A172 (cell line): ENCODE measurements at regions not wholly inside any gene's neighbourhood (a gene's known extent, or its start where the extent isn't known, plus 50 kb on each side); places are given as distances from the start of the nearest gene placed in this dataset.

Experiments used
- DNase-seq: peaks from one replicate; pipeline ENCODE4 v3.0.0-alpha.2; 2015; ENCODE audit warnings: low spot score

DNA sequence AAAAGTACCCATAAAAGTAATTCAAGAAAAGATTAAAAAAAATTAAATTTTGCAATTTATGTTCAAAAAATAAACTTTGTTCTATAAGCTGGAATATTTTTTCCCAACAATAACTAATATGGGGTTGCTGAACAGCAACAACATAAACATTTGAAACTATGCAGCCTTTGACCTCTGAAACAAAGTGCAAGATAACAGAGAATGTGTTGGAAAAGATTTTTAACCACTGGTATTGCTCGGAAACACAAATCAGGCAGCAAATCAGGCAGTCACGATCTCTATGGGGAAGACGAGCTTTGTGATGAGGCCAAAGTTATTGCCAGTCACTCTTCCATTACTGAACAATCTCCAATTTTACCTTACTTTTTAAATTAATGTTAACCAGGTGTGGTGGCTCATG, 332.1 kb downstream of the PABPC4L start:
- DNase-seq = no peak

DNA sequence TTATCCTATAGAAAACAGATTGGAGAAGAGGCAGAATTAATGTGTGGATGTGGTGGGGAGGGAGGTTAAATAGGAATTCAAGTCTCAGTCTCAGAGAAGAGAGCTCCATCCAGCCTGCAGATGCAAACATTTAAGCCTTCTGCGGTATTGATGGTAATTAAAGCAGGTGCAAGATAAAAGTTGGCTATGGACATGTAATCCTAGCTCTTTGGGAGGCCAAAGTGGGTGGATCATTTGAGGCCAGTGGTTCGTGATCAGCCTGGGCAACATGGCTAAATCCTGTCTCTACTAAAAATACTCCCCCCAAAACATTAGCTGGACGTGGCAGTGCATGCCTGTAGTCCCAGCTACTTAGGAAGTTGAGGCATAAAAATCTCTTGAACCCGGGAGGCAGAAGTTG, 332.7 kb downstream of the PABPC4L start:
- DNase-seq = no peak

DNA sequence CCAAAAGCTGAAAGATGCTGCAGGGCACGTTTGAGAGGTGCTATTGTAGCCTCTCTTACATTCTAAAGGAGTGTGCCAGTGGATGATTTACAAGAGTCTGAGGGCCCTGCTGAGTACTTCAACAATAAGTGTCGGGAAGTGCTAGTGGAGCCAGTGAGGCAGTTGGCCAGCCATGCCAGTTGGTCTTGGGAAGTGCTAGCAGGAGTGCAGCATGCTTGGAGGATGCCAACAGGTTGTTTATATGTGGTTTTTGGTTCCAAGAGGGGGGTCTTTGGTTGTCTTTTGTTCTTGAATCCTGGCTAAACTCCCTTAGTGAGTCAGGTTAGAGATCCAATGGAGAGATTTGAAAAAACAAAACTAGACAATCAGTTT, 335.3 kb downstream of the PABPC4L start:
- DNase-seq = peak; percentile 72

DNA sequence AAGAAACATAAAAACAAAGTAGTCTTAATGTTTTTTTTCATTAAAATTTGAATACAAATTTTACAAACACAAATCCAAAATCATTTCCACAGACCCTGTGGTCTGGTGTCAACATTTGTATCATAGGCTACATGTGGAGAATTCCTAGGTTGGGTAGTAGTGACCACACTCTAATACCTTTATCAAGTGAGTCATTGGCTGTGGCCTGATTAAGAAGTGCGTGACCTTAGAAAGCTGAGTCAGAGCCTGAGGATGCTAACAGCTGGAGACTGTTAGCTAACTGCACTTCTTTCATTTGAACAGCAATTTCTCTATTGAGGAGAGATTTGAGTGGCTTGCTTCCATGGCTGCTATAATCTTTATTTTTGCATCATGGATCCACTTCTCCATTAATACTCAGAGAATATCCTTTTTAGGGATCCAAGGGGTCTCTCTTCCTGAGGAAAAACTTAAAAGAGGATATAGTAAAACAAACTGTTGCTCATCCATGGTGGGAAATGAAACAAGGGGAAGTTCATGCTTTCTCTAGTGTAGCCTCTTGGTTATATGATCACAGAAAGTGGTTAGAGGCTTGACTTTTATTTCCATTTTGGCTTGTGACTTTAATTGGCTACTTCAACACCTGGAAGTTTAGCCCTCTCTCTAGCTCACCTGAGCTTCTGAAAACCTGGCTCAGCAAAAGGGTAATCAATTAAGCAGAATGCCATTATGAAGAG, 335.8 kb downstream of the PABPC4L start:
- DNase-seq = peak; percentile 97

DNA sequence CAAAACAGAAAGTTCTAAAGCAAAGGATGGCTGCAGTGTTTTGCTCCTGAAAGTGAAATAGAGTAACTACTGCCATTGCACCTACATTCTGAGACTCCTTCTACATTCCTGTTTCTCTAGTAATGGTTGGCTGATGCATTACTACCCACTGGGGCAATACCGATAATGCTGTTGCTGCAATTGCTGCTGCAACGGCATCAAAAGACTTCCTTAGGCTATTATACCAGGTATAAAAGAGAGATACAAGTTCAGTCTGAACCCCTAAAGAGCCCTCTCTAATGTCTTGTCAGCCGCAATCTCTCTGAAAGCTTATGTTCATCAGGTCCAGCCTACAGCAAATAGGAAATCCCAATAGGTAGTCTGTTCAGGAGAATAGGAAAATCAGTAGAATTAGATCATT, 338.4 kb downstream of the PABPC4L start:
- DNase-seq = no peak

DNA sequence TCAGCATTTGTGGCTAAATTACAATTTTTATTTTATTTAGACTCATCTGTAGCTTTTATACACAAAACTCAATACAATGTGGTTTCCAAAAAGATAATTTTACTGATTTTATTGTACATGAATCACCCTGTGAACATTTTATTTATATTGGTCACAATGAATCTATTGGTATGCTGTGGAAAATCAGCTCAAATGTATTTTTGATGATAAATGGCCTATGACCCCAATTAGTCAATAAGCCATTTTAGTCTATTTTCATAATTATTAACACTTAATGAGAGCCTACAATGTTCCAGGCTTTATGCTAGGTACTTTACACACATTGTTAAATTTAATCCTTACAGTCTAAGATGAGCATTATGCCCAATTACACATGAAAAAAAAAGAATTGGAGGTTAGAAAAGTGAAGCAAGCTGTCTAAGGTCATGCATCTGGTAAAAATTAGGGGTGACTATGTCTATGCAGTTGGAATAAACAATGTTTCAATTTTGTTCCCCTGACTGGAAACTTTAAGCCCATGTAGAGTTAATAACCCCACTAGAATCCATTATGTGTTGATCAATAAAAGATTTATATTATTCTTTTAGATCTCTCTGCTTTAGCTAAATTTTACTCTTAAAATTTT, 344.7 kb downstream of the PABPC4L start:
- no peak for DNase-seq

DNA sequence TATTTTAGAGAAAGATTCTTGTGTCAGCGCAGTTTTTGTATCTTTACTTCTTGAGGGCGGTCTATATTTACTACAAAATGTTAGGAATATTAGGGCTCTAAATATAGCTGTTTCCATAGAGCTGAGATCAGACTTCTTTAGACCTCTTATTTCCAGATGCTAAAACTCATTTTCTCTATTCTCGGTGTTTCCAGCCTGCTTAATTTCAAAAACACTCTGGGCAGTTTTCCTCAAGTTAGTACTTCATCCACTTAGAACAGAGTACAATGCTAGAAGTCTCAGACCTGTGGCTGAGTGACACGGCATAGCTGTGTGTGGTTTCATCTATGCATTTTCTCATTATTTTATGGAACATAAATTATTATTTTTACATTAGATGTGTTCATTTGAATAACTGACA, 346.6 kb downstream of the PABPC4L start:
- DNase-seq = no peak

DNA sequence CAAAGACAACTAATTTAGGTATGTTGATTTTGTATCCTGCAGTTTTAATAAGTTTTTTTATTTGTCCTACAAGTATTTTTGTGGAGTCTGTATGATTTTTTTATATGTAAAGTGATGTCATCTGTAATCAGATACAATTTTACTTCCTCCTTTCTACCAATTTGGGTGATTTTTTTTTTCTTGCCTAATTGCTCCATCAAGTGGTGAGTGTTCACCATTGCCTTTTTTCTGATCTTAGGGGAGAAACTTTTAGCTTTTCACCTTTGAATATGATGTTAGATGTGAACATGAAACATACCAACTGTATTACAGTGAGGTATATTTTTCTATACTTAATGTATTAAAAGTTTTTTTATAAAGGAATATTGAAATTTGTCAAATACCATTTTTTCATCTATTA, 362.3 kb downstream of the PABPC4L start:
- DNase-seq = no peak

DNA sequence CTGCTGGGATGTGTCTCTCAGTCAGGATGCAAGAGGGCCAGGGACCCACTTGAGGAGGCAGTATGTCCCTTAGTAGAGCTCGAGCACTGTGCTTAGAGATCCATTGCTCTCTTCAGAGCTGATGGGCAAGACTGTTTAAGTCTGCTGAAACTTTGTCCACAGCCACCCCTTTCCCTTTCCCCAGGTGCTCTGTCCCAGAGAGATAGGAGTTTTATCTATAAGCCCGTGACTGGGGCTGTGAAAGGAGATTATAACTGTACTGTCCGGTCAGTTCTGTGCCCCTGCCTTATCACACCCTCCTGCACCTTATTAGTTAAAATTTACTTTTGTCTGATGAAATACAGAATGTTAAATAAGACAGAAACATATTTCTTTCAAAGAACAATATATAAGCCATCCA, 378.4 kb downstream of the PABPC4L start:
- DNase-seq = no peak

DNA sequence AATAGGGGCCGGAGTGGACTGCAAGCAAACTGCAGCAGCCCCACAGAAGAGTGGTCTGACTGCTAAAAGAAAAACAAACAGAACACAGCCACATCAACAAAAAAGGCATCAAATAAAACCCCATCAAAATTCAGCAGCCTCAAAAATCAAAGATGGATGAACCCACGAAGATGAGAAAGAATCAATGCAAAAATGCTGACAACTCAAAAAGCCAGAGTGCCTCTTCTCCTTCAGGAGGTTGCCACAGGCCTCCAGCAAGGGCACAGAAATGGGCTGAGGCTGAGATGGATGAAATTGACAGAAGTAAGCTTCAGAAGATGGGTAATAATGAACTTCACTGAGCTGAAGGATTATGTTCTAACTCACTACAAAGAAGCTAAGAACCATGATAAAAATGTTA, 388.6 kb downstream of the PABPC4L start:
- no peak for DNase-seq

DNA sequence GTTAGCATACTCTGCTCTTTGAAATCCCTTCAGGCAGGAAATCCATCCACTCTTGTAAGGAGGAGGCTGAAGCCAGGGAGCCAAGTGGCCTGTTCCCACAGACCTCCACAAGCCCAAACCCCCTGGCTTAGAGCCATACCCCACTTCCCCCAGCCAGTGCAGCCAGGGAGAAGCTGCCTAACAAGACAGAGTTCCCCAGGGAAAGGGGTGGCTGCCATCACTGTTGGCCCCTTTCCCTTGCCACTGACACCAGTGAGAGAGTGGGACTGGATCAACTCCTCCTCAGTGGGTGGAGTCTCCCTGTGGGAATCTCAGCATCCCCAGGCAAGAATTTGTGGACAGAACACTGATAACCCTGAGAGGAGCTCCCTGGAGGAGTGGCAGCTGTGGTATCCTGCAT, 389.4 kb downstream of the PABPC4L start:
- no peak for DNase-seq

DNA sequence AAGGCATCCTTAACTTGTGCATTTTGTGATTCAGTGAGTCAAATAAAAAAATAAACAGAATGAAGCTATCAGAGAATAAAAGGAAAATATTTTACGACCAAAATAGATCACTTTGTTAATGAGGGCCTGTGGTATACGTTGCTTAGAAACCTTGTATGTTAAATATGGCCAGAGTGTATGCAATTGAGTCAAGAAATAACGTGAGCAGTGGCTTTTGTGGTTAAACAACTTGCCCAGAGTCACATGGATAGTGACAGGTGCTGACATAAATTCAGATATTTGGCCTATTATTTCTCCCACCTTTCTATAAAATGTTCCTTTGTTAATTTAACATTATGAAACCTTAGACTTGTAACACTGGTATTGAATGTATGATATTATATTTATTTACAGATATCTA, 393.4 kb downstream of the PABPC4L start:
- no peak for DNase-seq

DNA sequence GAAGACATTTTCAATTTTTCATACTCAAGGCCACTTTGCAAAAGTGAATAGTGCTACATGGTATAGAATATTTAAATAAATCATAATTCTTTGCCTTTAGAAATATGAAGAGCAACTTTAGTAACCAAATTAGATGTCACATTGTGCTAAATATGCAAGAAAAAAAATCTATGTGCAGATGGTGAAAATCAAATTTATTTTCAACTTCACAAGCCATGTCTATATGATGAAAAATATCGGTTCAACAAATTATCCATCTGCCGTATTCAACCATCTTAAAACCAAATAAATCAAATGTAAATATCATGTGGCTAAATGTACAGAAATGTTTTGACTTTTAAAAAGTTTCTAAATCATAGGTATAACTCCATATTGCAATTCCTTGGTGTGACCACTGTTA, 398.2 kb downstream of the PABPC4L start:
- DNase-seq = no peak

DNA sequence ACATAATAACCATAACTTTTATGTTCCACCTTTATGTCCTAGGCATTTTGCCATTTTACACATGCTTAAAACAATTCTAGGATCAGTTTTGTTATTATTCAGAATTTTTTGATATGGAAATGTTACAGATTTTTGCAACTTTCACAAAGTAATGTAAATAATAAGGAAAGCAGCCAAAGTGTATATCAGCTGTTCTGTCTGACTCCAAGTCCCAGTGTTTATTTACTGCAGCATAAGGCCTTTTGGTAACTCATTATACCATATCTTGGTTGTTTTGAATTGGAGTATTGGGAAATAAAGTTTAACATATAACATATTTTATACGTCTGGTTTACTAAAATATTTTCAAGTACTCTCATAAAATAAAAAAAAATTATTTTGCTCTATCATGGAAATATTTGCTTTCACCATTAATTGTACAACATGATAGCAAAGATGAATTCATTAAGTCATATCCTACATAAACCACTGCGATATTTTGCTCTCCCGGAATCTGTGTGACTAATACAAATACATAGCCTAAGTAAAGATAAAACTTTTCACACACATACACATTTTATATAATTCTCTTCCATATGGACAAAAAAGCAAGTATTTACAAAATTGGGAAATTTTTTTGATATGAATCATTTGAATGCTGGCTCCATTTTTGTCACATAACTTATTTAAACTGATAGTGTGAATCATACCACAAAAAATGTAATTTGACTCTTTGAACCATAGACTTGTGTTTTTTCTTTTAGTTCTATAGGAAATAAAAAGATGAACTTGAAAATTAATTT, 399.0 kb downstream of the PABPC4L start:
- peak; percentile 28 for DNase-seq

DNA sequence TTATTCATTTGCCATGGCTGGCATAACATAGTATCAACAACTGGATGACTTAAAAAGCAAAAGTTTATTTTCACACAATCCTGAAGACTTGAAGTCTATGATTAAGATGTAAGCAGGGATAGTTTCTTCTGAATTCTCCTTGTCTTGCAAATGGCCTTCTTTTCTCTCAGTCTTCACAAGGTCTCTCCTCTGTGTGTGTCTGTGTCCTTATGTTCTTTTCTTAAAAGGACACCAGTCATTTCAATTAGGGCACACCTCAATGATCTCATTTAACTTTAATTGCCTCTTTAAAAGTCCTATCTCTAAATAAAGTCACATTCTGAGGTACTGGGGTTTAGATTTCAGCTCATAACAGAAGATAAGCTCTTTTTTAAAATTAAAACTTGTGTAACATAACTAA, 399.7 kb downstream of the PABPC4L start:
- DNase-seq = no peak

DNA sequence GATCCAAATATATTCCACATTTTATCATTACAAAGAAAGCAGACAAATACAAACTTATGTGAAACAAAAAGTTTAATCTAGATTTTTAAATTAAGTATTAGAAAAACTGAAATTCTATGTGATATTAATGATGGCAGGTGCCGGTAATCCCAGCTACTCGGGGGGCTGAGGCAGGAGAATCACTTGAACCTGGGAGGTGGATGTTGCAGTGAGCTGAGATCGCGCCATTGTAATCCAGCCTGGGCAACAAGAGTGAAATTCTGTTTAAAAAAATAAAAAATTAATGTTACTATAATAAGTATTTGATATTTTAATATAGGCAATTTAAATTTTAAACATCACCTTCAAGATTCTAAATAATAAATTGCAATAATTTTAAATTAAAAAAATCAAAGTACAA, 400.6 kb downstream of the PABPC4L start:
- DNase-seq = no peak

DNA sequence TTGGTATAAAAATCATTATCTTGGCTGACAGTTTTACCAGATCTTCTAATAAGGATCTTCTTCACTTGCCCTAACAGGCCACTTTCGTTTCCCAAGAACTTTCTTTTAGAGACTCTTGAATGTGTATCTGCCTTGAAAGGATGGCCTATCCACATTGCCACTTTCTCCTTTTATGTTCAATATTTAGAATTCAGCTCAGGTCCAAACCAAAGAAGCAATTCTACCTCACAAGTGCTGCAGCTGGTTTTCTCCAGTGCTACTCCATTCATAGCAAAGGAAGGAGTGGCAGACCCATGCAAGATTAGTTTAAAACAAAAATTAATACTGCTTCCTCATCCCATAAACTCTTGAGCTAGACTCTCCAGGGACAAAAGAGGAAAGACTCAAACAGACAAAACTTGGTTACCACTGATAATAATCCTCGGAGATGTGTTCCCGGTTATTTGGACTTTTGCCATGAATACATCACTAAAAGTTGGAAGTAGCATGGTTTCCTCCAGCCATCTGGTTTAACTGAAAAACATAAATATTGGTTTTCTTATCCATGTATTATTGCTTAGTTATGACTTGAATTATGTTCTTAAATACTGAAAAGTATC, 401.8 kb downstream of the PABPC4L start:
- no peak for DNase-seq

DNA sequence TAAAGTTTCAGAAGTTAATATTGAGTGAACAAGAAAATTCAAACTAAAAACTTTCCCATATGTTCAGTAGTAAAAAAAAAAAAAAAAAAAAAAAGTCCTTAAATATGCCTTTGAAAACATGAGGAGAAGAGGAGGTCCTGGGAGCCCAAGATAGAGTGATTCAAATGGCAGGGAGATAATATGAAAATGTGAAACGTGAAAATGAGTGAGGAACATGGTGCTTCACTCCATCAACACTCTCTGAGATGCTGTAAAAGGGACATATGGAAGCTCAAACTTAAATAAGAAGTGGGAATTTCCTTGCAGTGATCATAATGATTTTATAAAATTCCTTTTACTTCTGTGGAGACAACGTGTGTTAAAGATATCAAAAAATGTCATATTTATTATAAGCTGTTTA, 423.9 kb downstream of the PABPC4L start:
- DNase-seq = no peak

DNA sequence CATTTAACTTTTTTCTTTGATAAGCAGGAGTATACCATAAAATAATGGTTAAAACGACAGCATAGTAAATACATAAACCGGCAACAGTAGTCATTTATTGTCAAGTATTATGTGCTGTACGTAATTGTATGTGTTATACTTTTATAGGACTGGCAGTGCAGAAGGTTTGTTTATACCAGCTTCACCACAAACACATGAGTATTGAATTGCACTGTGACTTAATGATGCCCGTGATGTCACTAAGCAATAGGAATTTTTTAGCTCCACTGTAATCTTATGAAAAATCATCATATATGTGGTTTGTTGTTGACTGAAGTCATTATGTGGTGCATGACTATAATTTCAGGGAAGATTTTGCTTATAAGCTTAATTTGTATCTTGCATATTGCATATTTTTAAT, 424.6 kb downstream of the PABPC4L start:
- no peak for DNase-seq

DNA sequence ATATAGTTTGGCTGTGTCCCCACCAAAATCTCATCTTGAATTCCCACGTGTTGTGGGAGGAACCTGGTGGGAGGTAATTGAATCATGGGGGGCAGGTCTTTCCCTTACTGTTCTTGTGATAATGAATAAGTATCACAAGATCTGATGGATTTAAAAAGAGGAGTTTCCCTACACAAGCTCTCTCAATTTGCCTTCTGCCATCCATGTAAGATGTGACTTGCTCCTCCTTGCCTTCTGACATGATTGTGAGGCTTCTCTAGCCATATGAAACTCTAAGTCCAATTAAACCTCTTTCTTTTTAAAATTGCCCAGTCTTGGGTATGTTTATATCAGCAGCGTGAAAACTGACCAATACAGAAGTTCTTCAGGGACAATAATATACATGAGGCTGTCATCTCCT, 425.1 kb downstream of the PABPC4L start:
- DNase-seq = no peak

DNA sequence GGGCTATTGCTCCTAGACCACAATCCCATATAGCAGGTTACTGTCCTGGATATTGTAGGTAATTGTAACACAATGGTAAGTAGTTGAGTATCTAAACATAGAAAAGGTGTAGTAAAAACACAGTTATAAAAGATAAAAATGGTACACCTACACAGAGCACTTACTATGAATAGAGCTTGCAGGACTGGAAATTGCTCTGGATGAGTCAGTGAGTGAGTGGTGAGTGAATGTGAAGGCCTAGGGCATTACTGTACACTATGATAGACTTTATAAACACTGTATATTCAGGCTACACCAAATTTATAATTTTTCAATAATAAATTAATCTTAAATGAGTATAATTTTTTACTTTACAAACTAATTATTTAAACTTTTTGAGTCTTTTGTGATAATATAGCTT, 425.7 kb downstream of the PABPC4L start:
- peak; percentile 19 for DNase-seq

DNA sequence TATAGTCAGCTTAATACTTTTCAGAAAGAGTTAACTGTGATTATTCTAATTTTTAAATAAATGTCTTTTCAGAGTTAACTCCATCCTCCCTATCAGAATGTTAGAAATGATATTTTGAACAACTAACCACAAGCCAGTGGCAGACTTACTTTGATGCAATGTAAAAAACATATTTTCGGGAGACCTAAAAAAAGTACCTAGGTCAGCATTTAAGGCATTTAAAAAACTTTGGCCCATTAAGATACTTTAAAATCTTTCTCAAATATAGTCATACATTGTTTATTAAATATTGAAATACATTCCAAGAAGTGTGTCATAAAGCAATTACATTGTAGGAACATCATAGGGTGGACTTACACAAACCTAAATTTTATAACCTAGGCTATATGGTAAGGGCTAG, 426.1 kb downstream of the PABPC4L start:
- no peak for DNase-seq

DNA sequence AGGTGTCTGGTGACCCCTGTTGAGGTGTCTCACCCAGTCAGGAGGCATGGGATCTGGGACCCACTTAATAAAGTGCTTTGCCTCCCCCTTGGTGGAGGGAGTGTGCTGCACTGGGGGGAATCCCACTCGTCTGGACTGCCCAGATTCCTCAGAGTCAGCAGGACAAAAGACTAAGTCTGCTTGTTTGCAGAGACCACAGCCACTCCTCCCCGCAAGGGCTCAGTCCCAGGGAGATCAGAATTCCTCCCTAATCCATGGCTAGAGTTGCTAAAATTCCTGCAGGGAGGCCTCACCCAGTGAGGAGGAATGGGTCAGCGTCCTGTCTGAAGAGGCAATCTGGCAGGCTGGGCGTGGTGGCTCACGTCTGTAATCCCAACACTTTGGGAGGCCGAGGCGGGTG, 442.2 kb downstream of the PABPC4L start:
- no peak for DNase-seq
